HUES48 (cell line): ENCODE measurements at regions not wholly inside any gene's neighbourhood (a gene's known extent, or its start where the extent isn't known, plus 50 kb on each side); places are given as distances from the start of the nearest gene placed in this dataset.

Experiments
- H3K27ac ChIP-seq: one replicate; pipeline ENCODE4 v1.7.0; 2013; ENCODE audit warnings: low read depth, low read length, inconsistent platforms
- H3K27me3 ChIP-seq: 2 replicates; pipeline ENCODE4 v1.6.1; 2013; ENCODE audit warnings: mild to moderate bottlenecking, low read length; ENCODE audit not compliant: control insufficient read depth, insufficient read depth
- H3K36me3 ChIP-seq: 2 replicates; pipeline ENCODE4 v1.6.1; 2013; ENCODE audit warnings: low read length; ENCODE audit not compliant: control insufficient read depth, insufficient read depth
- H3K4me1 ChIP-seq: 2 replicates; pipeline ENCODE4 v1.6.1; 2013; ENCODE audit warnings: mild to moderate bottlenecking, low read length; ENCODE audit not compliant: control insufficient read depth, insufficient read depth
- H3K4me3 ChIP-seq: 2 replicates; pipeline ENCODE4 v1.5.1; 2013; ENCODE audit warnings: mild to moderate bottlenecking, low read depth, low read length
- H3K9ac ChIP-seq: 2 replicates; pipeline ENCODE4 v1.6.1; 2013; ENCODE audit warnings: mild to moderate bottlenecking, low read depth, low read length, moderate library complexity
- H3K9me3 ChIP-seq: 2 replicates; pipeline ENCODE4 v1.6.1; 2013; ENCODE audit warnings: low read length; ENCODE audit not compliant: control insufficient read depth, insufficient read depth

DNA sequence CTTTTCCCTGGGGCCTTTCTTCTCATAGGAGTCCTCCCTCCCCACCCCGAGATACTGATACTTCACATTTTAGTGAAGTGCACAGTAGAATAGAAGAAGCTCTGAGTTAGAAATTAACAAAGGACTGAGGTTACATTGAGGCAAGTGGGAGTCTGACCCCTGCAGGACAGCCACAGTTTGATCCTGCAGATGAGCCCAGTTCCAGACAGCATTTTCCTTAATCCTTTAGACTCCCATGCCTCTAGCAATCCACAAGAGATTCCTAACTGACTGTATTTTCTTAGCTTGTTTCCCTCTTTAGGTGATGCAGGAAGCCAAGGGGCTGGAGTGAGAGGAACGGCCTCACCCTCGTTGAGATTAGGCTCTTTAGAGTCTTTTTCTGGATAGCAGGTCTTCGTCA, 204.0 kb downstream of the CYRIA start:
- Histone ChIP-seq H3K27ac (no peak overlapping the region), H3K9ac (no peak overlapping the region), H3K9me3 (no peaks in the 10 kb centered on the region), H3K36me3 (no peaks in the 10 kb centered on the region), H3K4me3 (no peak overlapping the region), H3K27me3 (no peaks in the 10 kb centered on the region), H3K4me1 (0 out of 2 replicates have a peak, but pooled peaks cover 4% of the 10 kb centered on the region)

DNA sequence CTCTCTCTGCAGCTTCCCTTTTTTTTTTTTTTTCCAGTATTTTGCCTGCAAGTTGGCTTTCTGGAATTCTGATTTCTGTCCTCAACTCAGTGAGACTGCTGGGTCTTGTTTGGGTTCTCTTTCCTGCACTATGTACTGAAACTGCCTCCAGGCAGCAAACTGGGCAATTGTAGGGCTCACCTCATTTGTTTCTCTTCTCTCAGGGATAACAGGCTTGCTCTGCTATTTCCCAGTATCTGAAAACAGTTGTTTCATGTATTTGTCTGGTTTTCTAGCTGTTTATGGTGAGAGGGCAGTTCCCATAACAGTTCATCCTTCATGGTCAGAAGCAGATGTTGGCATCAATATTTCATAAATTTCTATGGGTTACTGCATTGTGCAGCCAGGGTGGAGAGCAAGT, 206.0 kb downstream of the CYRIA start:
- H3K27ac ChIP-seq: no peak overlapping the region
- H3K9ac ChIP-seq: no peak overlapping the region
- no peak overlapping the region for H3K4me3 ChIP-seq
- 0 out of 2 replicates have a peak, but pooled peaks cover under 1% of the 10 kb centered on the region for H3K4me1 ChIP-seq
- no peaks in the 10 kb centered on the region for H3K36me3 ChIP-seq
- no peaks in the 10 kb centered on the region for H3K27me3 ChIP-seq
- H3K9me3 ChIP-seq: no peaks in the 10 kb centered on the region

DNA sequence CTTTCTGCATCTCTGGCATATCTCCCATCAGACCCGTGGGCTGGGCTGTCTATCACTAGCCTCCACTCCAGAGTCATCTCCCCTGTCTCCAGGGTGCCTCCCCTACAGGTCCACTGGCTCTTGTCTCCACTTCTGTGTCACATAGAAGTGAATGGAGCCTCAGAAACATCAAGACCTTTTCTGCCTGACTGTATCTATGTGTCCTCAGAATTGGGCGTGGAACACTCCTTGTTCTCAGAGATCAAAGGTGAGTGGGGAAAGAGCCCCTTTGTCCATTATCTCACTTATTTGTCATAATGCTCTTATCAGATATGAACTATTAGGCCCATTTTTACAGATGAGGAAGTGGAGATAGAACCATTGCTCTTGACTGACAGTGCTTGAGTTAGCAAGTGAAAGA, 211.0 kb downstream of the CYRIA start:
- no peaks in the 10 kb centered on the region for H3K36me3 ChIP-seq
- no peak overlapping the region for H3K27ac ChIP-seq
- no peak overlapping the region for H3K4me3 ChIP-seq
- no peaks in the 10 kb centered on the region for H3K4me1 ChIP-seq
- no peak overlapping the region for H3K9ac ChIP-seq
- H3K27me3 ChIP-seq: no peaks in the 10 kb centered on the region
- no peaks in the 10 kb centered on the region for H3K9me3 ChIP-seq

DNA sequence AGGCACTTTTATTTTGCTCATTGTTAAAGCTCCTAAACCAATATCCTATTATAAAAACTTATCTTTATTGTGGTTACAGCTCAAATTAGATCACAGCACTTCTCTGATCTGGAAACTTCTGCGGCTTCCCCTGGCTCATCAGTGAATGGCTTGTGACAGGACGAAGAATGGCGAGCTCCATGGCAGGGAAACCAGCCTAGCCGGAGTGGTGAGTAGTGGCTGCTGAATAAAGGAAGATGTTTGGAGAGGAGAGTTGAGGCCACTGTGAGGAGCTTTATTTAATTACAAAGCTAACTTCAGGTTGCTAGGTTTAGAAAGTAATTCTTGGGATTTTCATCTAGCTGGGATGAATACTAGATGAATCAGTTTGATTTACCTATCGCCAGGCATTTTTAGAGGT, 213.5 kb downstream of the CYRIA start:
- H3K4me1 ChIP-seq: no peaks in the 10 kb centered on the region
- H3K27me3 ChIP-seq: no peaks in the 10 kb centered on the region
- H3K27ac ChIP-seq: no peak overlapping the region
- no peak overlapping the region for H3K9ac ChIP-seq
- no peaks in the 10 kb centered on the region for H3K9me3 ChIP-seq
- no peaks in the 10 kb centered on the region for H3K36me3 ChIP-seq
- no peak overlapping the region for H3K4me3 ChIP-seq

DNA sequence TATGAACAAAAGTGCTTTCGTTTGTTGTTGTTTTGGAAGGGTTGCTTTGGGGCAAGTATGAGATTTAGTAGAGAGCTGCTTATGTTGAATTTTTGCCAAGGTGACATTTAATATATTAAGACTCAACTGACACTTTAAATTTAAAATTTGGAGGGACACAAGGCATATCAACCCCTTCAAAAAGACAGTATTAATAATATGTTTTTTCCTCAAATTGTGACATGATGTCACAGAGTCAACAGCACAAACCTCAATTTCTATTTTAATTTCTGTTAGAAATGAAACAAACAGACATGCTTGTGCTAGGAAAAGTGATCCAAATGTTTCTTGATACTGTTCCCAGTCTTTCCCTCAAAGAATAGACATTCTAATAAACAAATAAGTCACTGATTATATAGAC, 218.9 kb downstream of the CYRIA start:
- H3K36me3 ChIP-seq: no peaks in the 10 kb centered on the region
- no peak overlapping the region for H3K4me3 ChIP-seq
- H3K9ac ChIP-seq: no peak overlapping the region
- no peaks in the 10 kb centered on the region for H3K9me3 ChIP-seq
- H3K27ac ChIP-seq: no peak overlapping the region
- H3K27me3 ChIP-seq: no peaks in the 10 kb centered on the region
- no peaks in the 10 kb centered on the region for H3K4me1 ChIP-seq

DNA sequence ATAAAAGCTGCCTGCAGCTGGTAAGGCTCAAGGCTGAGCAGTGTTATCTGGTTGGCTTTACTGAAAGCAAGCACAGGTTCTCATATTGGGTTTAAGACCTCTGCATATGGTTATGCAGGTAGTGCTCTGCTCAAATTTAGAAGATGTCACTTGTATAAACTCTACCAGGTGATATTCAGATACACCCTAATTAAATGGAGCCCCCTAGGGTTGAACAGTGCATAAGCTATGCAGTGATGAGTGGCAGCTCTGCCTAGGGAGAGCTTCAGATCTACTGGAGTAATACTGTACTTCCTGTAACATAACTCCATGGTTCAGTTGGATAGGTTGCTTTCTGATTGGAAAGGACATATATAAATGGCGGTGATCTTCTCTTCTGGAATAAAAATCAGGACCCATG, 222.7 kb downstream of the CYRIA start:
- Histone ChIP-seq H3K27me3 (no peaks in the 10 kb centered on the region), H3K4me1 (no peaks in the 10 kb centered on the region), H3K36me3 (no peaks in the 10 kb centered on the region), H3K9me3 (no peaks in the 10 kb centered on the region), H3K9ac (no peak overlapping the region), H3K27ac (no peak overlapping the region), H3K4me3 (no peak overlapping the region)

DNA sequence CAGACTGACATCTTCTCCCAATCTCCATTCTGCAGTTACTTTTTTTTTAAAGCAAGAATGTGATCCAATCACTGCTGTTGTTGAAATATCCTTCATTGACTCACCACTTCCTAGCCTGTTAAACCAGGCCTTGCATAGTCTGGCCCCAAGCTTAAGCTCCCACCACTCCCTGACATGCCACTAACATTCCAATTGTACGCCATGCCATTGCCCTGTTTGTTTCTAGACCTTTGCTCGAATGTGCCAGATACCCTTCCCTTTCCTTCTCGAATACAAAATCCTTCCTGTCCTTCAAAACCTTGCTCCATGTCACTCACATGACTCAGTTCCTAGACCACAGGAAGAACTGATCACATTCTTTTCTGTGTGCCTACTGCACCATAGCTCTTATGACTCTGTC, 224.2 kb downstream of the CYRIA start:
- Histone ChIP-seq H3K27me3 (no peaks in the 10 kb centered on the region), H3K9ac (no peak overlapping the region), H3K9me3 (no peaks in the 10 kb centered on the region), H3K36me3 (no peaks in the 10 kb centered on the region), H3K27ac (no peak overlapping the region), H3K4me3 (no peak overlapping the region), H3K4me1 (no peaks in the 10 kb centered on the region)

DNA sequence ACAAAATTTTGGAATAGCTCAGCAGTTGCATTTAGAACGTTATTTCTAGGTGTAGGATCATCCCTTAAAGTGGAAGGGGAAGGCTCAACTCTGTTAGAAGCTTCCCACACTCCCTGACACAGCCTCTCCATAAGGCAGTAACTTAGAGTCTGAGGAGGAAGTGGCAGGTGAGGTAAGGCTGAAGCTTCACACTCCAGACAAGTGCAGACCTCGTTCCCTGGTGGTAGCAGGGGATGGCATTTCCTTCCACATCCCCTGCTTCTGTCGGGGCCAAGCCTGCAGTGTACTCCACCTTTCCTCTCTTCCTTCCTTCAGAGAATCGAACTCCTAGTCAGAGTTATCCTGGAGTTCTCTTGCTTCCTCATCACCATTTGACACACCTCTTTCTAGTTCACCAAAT, 224.7 kb downstream of the CYRIA start:
- no peaks in the 10 kb centered on the region for H3K36me3 ChIP-seq
- no peak overlapping the region for H3K9ac ChIP-seq
- H3K27ac ChIP-seq: no peak overlapping the region
- H3K27me3 ChIP-seq: no peaks in the 10 kb centered on the region
- no peaks in the 10 kb centered on the region for H3K4me1 ChIP-seq
- no peaks in the 10 kb centered on the region for H3K9me3 ChIP-seq
- H3K4me3 ChIP-seq: no peak overlapping the region

DNA sequence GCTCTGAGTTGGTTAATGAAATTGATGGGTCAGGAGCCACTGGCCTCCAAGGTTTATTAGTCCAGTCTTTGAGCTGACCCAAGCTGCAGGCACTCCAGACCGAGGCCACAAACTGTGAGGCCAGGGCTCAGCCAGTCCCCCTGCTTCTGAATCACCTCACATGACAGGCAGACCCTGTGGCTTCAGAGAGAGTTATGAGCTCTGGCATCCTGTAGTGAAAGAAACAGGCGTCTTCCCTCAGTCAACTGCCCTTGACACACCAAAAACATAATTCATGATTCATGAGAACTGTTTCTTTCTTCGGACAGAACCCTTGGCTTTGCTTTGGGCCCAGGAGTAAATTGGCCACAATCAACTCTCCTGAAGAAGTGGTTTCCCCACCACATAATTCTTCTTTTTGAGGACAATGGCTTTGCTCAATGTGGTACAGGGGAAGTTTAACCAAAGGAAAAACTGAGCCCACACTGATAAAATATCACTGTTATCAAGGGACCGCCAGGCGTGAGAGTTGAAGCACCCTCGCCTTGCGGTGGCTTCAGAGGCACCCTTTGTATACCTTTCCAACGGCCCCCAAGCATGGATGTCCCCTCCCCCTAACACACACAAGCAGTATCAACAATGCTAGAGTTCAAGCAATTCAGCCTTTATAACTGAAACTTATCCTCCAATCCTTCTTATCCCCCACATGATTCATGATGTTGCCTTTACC, 226.9 kb downstream of the CYRIA start:
- Histone ChIP-seq H3K36me3 (no peaks in the 10 kb centered on the region), H3K9ac (no peak overlapping the region), H3K27ac (no peak overlapping the region), H3K4me1 (no peaks in the 10 kb centered on the region), H3K9me3 (no peaks in the 10 kb centered on the region), H3K4me3 (no peak overlapping the region), H3K27me3 (no peaks in the 10 kb centered on the region)

DNA sequence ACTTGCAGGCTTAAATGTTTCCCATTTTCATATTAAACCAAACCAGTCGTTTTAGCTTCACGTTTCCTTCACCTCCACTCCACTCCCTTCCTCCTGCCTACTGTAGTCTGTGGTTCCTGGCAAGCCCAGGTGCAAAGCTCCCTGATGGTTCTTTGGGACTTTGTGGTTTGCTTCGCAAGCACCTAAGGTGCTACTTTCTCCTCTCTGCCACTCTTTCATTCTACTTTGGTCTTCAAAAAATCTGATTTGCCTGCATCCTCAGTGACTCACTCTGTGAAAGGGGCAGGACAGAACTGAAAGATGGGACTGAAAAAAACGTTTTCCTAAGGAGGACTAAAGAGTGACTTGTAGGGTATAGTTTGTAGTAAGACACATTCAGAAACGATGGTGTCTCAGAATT, 228.4 kb downstream of the CYRIA start:
- Histone ChIP-seq H3K36me3 (no peaks in the 10 kb centered on the region), H3K4me1 (no peaks in the 10 kb centered on the region), H3K9me3 (no peaks in the 10 kb centered on the region), H3K4me3 (no peak overlapping the region), H3K9ac (no peak overlapping the region), H3K27me3 (no peaks in the 10 kb centered on the region), H3K27ac (no peak overlapping the region)

DNA sequence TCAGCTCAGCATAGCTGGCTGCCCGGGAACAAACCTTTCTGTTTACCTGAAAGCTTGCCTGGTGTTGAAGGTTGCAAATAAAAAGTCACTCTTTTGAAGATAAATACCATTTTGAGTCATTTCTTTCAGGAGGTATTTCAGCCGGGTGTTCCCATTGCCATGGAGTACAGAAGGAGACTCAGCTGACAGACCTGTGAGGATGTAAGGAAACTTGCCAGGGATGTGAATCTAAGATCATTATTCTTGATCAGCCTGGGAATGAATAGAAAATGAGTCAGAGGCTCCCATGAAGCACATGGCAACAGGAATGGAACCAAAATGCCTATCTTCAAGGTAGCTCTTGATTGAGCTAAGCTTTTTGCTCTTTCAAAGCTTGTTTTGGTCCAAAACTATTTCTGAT, 231.2 kb downstream of the CYRIA start:
- H3K9me3 ChIP-seq: no peaks in the 10 kb centered on the region
- no peak overlapping the region for H3K9ac ChIP-seq
- H3K27me3 ChIP-seq: no peaks in the 10 kb centered on the region
- H3K4me1 ChIP-seq: no peaks in the 10 kb centered on the region
- no peaks in the 10 kb centered on the region for H3K36me3 ChIP-seq
- no peak overlapping the region for H3K4me3 ChIP-seq
- H3K27ac ChIP-seq: no peak overlapping the region

DNA sequence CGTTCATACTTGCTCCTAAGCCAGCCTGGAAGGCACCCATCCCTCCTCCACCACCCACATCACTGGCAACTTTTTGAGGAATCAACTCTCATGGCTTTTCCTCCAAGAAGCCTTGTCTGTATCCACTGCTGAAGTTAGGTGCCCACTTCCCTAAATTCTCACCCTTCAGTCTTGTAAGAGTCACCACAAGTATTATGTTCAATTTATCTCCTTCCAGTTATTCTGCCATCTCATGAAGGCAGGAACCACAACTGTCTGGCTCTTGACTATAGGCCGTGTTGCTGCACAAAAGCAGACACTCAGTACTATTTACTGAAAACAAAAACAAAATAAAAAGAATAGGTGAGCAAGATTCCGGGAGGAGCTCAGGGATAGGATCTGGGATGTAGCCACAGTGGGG, 234.8 kb downstream of the CYRIA start:
- Histone ChIP-seq H3K27ac (no peak overlapping the region), H3K36me3 (no peaks in the 10 kb centered on the region), H3K4me3 (no peak overlapping the region), H3K9ac (no peak overlapping the region), H3K27me3 (no peaks in the 10 kb centered on the region), H3K4me1 (no peaks in the 10 kb centered on the region), H3K9me3 (no peaks in the 10 kb centered on the region)
